Astrocyte (in vitro differentiated cells and primary cell): ENCODE measurements at regions not wholly inside any gene's neighbourhood (a gene's known extent, or its start where the extent isn't known, plus 50 kb on each side); places are given as distances from the start of the nearest gene placed in this dataset.

Experiments used
- DNase-seq: peaks from one replicate; pipeline ENCODE4 v3.0.0-alpha.2; 2010; ENCODE audit warnings: low read depth
- FAIRE-seq: peaks from 2 replicates; lab custom pipeline; 2011; peaks lifted over from hg19 to GRCh38; lab: Jason Lieb, UNC
- H2AFZ ChIP-seq: 2 replicates; pipeline ENCODE4 v1.6.0; 2012; ENCODE audit warnings: low read depth, low read length, inconsistent platforms
- H3K27ac ChIP-seq: 2 replicates; pipeline ENCODE4 v1.5.1; 2011; ENCODE audit warnings: low read depth, low read length, inconsistent platforms
- H3K27me3 ChIP-seq: 2 replicates; pipeline ENCODE4 v1.6.0; 2011; ENCODE audit warnings: low read length, inconsistent platforms; ENCODE audit not compliant: insufficient read depth
- H3K36me3 ChIP-seq: 2 replicates; pipeline ENCODE4 v1.5.1; 2011; ENCODE audit warnings: low read length, inconsistent platforms; ENCODE audit not compliant: insufficient read depth
- H3K4me1 ChIP-seq: 2 replicates; pipeline ENCODE4 v1.5.1; 2011; ENCODE audit warnings: low read length, inconsistent platforms; ENCODE audit not compliant: insufficient read depth
- H3K4me2 ChIP-seq: 2 replicates; pipeline ENCODE4 v1.6.0; 2012; ENCODE audit warnings: low read length, inconsistent platforms
- H3K4me3 ChIP-seq: 2 replicates; pipeline ENCODE4 v1.5.1; 2011; ENCODE audit warnings: low read depth, mild to moderate bottlenecking, low read length, inconsistent platforms; ENCODE audit not compliant: insufficient read depth
- H3K79me2 ChIP-seq: 2 replicates; pipeline ENCODE4 v1.6.0; 2012; ENCODE audit warnings: mild to moderate bottlenecking, low read length, inconsistent platforms; ENCODE audit not compliant: insufficient read depth
- H3K9ac ChIP-seq: 2 replicates; pipeline ENCODE4 v1.6.0; 2012; ENCODE audit warnings: mild to moderate bottlenecking, low read length, inconsistent platforms
- H3K9me3 ChIP-seq: 2 replicates; pipeline ENCODE4 v1.5.1; 2012; ENCODE audit warnings: low read depth, mild to moderate bottlenecking, low read length, inconsistent platforms; ENCODE audit not compliant: insufficient read depth
- H4K20me1 ChIP-seq: 2 replicates; pipeline ENCODE4 v1.6.0; 2012; ENCODE audit warnings: low read length, inconsistent platforms; ENCODE audit not compliant: insufficient read depth
- H3K27ac Mint-ChIP-seq: one replicate; pipeline ENCODE4 v1.8.0; 2021; ENCODE audit warnings: mild to moderate bottlenecking, mixed read lengths; ENCODE audit not compliant: unreplicated experiment
- H3K27me3 Mint-ChIP-seq: one replicate; pipeline ENCODE4 v1.8.0; 2021; ENCODE audit warnings: low read depth, mixed read lengths; ENCODE audit not compliant: unreplicated experiment
- H3K36me3 Mint-ChIP-seq: one replicate; pipeline ENCODE4 v1.8.0; 2021; ENCODE audit warnings: low read depth, mixed read lengths; ENCODE audit not compliant: unreplicated experiment
- H3K4me1 Mint-ChIP-seq: one replicate; pipeline ENCODE4 v1.8.0; 2021; ENCODE audit warnings: low read depth, mixed read lengths; ENCODE audit not compliant: unreplicated experiment
- H3K4me3 Mint-ChIP-seq: one replicate; pipeline ENCODE4 v1.8.0; 2021; ENCODE audit warnings: mild to moderate bottlenecking, moderate library complexity, mixed read lengths; ENCODE audit not compliant: unreplicated experiment
- H3K9me3 Mint-ChIP-seq: one replicate; pipeline ENCODE4 v1.8.0; 2021; ENCODE audit warnings: mild to moderate bottlenecking, mixed read lengths; ENCODE audit not compliant: unreplicated experiment
- EZH2 ChIP-seq: IDR thresholded peaks from 2 replicates; pipeline ENCODE4 v1.6.1; 2012; ENCODE audit warnings: mild to moderate bottlenecking, low read length, inconsistent platforms; ENCODE audit not compliant: insufficient read depth
- TF ChIP-seq, protein P1 (sequence below): IDR thresholded peaks from 2 replicates; pipeline ENCODE4 v1.5.1; 2011; ENCODE audit warnings: low read depth, mild to moderate bottlenecking, inconsistent platforms, low read length, moderate library complexity; ENCODE audit not compliant: insufficient read depth

DNA sequence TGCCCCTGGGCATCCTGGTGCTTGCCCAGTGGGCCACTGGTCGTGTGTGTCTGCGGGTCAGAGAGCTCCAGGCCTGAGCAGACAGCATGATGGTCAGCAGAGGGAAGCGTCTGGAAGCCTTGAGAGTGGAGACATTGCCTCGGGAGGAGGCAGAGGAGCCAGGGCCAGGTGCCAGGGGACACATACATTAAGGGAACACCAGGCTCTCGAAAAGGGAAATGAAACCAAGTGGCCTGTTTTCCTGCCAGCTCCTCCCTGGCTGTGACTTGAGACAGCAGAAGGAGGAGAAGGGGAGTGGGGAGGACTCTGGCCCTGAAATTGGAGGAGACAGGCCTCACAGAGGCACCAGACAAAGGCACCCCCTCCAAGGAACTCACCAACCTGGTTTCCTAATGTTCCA is 62.4 kb upstream of the LRP8 start:
- Histone ChIP-seq H2AFZ (no peak overlapping the region), H3K9ac (no peak overlapping the region), H4K20me1 (no peaks in the 10 kb centered on the region), H3K4me2 (no peak overlapping the region), H3K36me3 (no peaks in the 10 kb centered on the region), H3K79me2 (no peaks in the 10 kb centered on the region), H3K27me3 (no peaks in the 10 kb centered on the region), H3K9me3 (no peaks in the 10 kb centered on the region), H3K4me1 (no peaks in the 10 kb centered on the region), H3K4me3 (no peak overlapping the region), H3K27ac (no peak overlapping the region)
- Mint-ChIP-seq H3K4me3 (no peak overlapping the region), H3K36me3 (no peaks in the 10 kb centered on the region), H3K9me3 (no peaks in the 10 kb centered on the region), H3K4me1 (peaks cover 8% of the 10 kb centered on the region), H3K27ac (no peak overlapping the region), H3K27me3 (peaks cover under 1% of the 10 kb centered on the region)
- FAIRE-seq (no peak), DNase-seq (no peak)
- no peak for TF ChIP-seq EZH2
- TF ChIP-seq, protein P1, sequence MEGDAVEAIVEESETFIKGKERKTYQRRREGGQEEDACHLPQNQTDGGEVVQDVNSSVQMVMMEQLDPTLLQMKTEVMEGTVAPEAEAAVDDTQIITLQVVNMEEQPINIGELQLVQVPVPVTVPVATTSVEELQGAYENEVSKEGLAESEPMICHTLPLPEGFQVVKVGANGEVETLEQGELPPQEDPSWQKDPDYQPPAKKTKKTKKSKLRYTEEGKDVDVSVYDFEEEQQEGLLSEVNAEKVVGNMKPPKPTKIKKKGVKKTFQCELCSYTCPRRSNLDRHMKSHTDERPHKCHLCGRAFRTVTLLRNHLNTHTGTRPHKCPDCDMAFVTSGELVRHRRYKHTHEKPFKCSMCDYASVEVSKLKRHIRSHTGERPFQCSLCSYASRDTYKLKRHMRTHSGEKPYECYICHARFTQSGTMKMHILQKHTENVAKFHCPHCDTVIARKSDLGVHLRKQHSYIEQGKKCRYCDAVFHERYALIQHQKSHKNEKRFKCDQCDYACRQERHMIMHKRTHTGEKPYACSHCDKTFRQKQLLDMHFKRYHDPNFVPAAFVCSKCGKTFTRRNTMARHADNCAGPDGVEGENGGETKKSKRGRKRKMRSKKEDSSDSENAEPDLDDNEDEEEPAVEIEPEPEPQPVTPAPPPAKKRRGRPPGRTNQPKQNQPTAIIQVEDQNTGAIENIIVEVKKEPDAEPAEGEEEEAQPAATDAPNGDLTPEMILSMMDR: no peak

DNA sequence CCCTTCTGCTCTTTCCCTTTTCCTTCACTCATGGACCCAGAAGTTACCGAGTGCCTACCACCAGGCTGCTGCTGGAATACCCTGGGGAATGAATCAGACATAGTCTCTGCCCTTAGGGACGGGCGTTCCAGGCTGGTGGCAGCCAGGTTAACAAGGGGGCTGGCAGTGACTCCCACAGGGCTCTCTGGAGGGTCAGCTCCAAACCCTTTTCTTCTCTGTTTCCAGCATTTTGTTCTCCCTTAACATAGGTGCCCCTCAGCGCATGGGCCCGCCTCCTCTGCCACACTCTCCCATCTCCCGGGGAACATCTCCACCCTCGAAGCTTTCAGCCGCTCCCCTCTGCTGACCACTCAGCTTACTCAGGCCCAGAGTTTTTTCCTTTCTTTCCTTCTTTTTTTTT is 62.9 kb upstream of the LRP8 start:
- no peak overlapping the region for H2AFZ ChIP-seq
- no peaks in the 10 kb centered on the region for H3K9me3 ChIP-seq
- no peaks in the 10 kb centered on the region for H4K20me1 ChIP-seq
- H3K4me3 ChIP-seq: no peak overlapping the region
- H3K79me2 ChIP-seq: no peaks in the 10 kb centered on the region
- no peak overlapping the region for H3K27ac ChIP-seq
- Mint-ChIP-seq H3K9me3 (no peaks in the 10 kb centered on the region), H3K27me3 (no peaks in the 10 kb centered on the region), H3K4me3 (no peak overlapping the region), H3K4me1 (peaks cover 8% of the 10 kb centered on the region), H3K27ac (no peak overlapping the region), H3K36me3 (no peaks in the 10 kb centered on the region)
- no peak for FAIRE-seq
- TF ChIP-seq, protein P1: no peak
- no peak for TF ChIP-seq EZH2
- no peak overlapping the region for H3K4me2 ChIP-seq
- no peaks in the 10 kb centered on the region for H3K36me3 ChIP-seq
- no peaks in the 10 kb centered on the region for H3K4me1 ChIP-seq
- no peak overlapping the region for H3K9ac ChIP-seq
- H3K27me3 ChIP-seq: no peaks in the 10 kb centered on the region
- DNase-seq: no peak

DNA sequence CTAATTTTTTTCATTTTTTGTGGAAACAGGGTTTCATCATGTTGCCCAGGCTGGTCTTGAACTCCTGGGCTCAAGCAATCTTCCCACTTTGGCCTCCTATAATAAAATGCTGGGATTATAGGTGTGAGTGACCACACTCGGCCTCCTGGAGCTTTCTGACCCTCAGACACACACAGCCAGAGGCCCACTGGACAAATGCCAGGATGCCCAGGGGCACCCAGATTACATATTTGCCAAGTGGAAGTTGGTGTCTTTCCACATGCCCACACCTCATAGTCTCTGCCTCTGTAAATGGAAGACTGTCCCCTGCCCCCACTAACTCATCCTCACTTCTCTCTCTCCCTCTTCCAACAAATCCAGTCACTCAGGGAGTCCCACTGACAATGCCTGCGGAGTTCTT is 63.4 kb upstream of the LRP8 start:
- no peak overlapping the region for H3K27ac Mint-ChIP-seq
- H3K9me3 ChIP-seq: no peaks in the 10 kb centered on the region
- no peaks in the 10 kb centered on the region for H3K27me3 ChIP-seq
- H3K36me3 Mint-ChIP-seq: no peaks in the 10 kb centered on the region
- no peaks in the 10 kb centered on the region for H3K27me3 Mint-ChIP-seq
- H2AFZ ChIP-seq: no peak overlapping the region
- H3K4me1 ChIP-seq: no peaks in the 10 kb centered on the region
- DNase-seq (no peak), FAIRE-seq (no peak)
- H3K27ac ChIP-seq: no peak overlapping the region
- H3K4me3 ChIP-seq: no peak overlapping the region
- no peak overlapping the region for H3K9ac ChIP-seq
- H3K4me3 Mint-ChIP-seq: no peak overlapping the region
- no peak overlapping the region for H3K4me2 ChIP-seq
- H3K9me3 Mint-ChIP-seq: no peaks in the 10 kb centered on the region
- H3K4me1 Mint-ChIP-seq: peaks cover 13% of the 10 kb centered on the region
- H4K20me1 ChIP-seq: no peaks in the 10 kb centered on the region
- TF ChIP-seq, protein P1: no peak
- no peak for TF ChIP-seq EZH2
- no peaks in the 10 kb centered on the region for H3K79me2 ChIP-seq
- H3K36me3 ChIP-seq: no peaks in the 10 kb centered on the region
